ENCODE measurements at regions not wholly inside any gene's neighbourhood (a gene's known extent, or its start where the extent isn't known, plus 50 kb on each side); places are given as distances from the start of the nearest gene placed in this dataset.

GRCh38 chr6:154886016-154886415, 109.1 kb upstream of the TIAM2 start (continued):
- no peak for TF ChIP-seq USF1 (IDR thresholded peaks at IDR 0.05; ENCODE audit: borderline replicate concordance, extremely low read length, insufficient read depth, low read depth, low read length)
- TF ChIP-seq SIX5 (IDR thresholded peaks at IDR 0.05; ENCODE audit: low read depth, low read length, severe bottlenecking): no peak

GRCh38 chr6:154886471-154886870, 108.6 kb upstream of the TIAM2 start:
- DNase-seq (ENCODE audit: low read depth, low spot score) (no peak), FAIRE-seq (no peak), ATAC-seq (no peak)
- no peaks in the 10 kb centered on the region for H3K36me3 ChIP-seq (ENCODE audit: control insufficient read depth in 2 of 2, insufficient read depth in 2 of 2, low read length in 1 of 2)
- no TSS peak for BruUV-seq (replicated peaks)
- H3K79me2 ChIP-seq (ENCODE audit: control insufficient read depth, insufficient read depth, low read length): no peaks in the 10 kb centered on the region
- H3K4me2 ChIP-seq (ENCODE audit: control insufficient read depth, insufficient read depth): no peak overlapping the region
- no peaks in the 10 kb centered on the region for H3K4me1 ChIP-seq (ENCODE audit: control insufficient read depth, insufficient read depth, low read length)
- CTCF ChIA-PET: no interaction called here
- no peak overlapping the region for H3K4me3 ChIP-seq
- no peak overlapping the region for H3K27ac ChIP-seq (ENCODE audit: control insufficient read depth, insufficient read depth)
- no peaks in the 10 kb centered on the region for H3K9me3 ChIP-seq (replicated peaks; ENCODE audit: control insufficient read depth, insufficient read depth, low read length)
- SMC1A ChIA-PET (ENCODE audit: uncharacterized antibody, unreplicated experiment): interaction anchor here (0.7 kb wide), 1 partner anchor 13 kb away, joined by 3 read pairs; no protein-coding TSS in a partner anchor
- H3K27me3 ChIP-seq (replicated peaks in 1 of 2; ENCODE audit: control insufficient read depth in 2 of 2, insufficient read depth in 2 of 2, low read length in 1 of 2): no peaks in the 10 kb centered on the region
- in situ Hi-C loops (cut with MboI): no loop called here
- POLR2A ChIA-PET: no interaction called here
- intact Hi-C loops (cut with micrococcal nuclease; ENCODE audit: unreplicated experiment): no loop called here
- no peak overlapping the region for H2AFZ ChIP-seq (ENCODE audit: control insufficient read depth, low read depth, low read length)
- RAD21 ChIA-PET (ENCODE audit: unreplicated experiment): no interaction called here
- no peaks in the 10 kb centered on the region for H4K20me1 ChIP-seq (ENCODE audit: control insufficient read depth, insufficient read depth)
- no peak overlapping the region for H3K9ac ChIP-seq (ENCODE audit: control insufficient read depth, insufficient read depth, low read length)
- TF ChIP-seq ATF7 (IDR thresholded peaks at IDR 0.05; ENCODE audit: low read depth): no peak
- no peak for TF ChIP-seq TAF1 (IDR thresholded peaks at IDR 0.05; ENCODE audit: borderline replicate concordance, low read depth, low read length)
- no peak for TF ChIP-seq EGR1 (IDR thresholded peaks at IDR 0.05; ENCODE audit: borderline replicate concordance in 1 of 2, low read depth in 2 of 2, low read length in 2 of 2)
- no peak for TF ChIP-seq PBX3 (IDR thresholded peaks at IDR 0.05; ENCODE audit: insufficient replicate concordance, low read depth, low read length)
- no peak for TF ChIP-seq ZNF687 (IDR thresholded peaks at IDR 0.05)
- no peak for TF ChIP-seq BACH1 (IDR thresholded peaks at IDR 0.05; ENCODE audit: borderline replicate concordance)
- no peak for TF ChIP-seq YBX1 (IDR thresholded peaks at IDR 0.05)
- TF ChIP-seq KAT2A (conservative IDR thresholded peaks at IDR 0.05; ENCODE audit: control insufficient read depth, low read depth, low read length): no peak
- no peak for TF ChIP-seq MAX (IDR thresholded peaks at IDR 0.05; ENCODE audit: low read depth, low read length)
- no peak for TF ChIP-seq WRNIP1 (IDR thresholded peaks at IDR 0.05; ENCODE audit: borderline replicate concordance, low read depth, low read length)
- TF ChIP-seq TCF7 (IDR thresholded peaks at IDR 0.05; ENCODE audit: borderline replicate concordance): no peak
- TF ChIP-seq RELB (IDR thresholded peaks at IDR 0.05; ENCODE audit: low read depth): no peak
- TF ChIP-seq ATF3 (IDR thresholded peaks at IDR 0.05; ENCODE audit: borderline replicate concordance, extremely low read depth, low read depth, low read length): no peak

All from GM12878 (cell line).